ENCODE measurements at regions not wholly inside any gene's neighbourhood (a gene's known extent, or its start where the extent isn't known, plus 50 kb on each side); places are given as distances from the start of the nearest gene placed in this dataset.

- ATAC-seq, result no peak
- Histone ChIP-seq H3K27ac (ENCODE audit: low read depth) (no peak overlapping the region), H3K36me3 (ENCODE audit: insufficient read depth) (peaks cover 4% of the 10 kb centered on the region; the same call in 1 of the 2 replicates), H3K4me2 (no peak overlapping the region), H3F3A (replicated peaks; ENCODE audit: low read depth) (no peaks in the 10 kb centered on the region), H2AFZ (no peak overlapping the region), H3K9me2 (ENCODE audit: insufficient read depth) (no peaks in the 10 kb centered on the region), H4K20me1 (replicated peaks; ENCODE audit: insufficient read depth) (no peaks in the 10 kb centered on the region), H3K4me3 (no peak overlapping the region), H3K27me3 (ENCODE audit: insufficient read depth) (no peaks in the 10 kb centered on the region), H3K4me1 (ENCODE audit: insufficient read depth) (no peaks in the 10 kb centered on the region), H3K79me2 (replicated peaks; ENCODE audit: insufficient read depth) (no peaks in the 10 kb centered on the region)
- no peak for DNase-seq (ENCODE audit: low spot score)
- H3K4me3 Mint-ChIP-seq, result no peak overlapping the region
- no peaks in the 10 kb centered on the region for H3K4me1 Mint-ChIP-seq
- no peak for TF ChIP-seq ZNF114 (CRISPR knock-in tag; IDR thresholded peaks at IDR 0.05)
- TF ChIP-seq CREB1 (CRISPR knock-in tag; IDR thresholded peaks at IDR 0.05; ENCODE audit: low read depth), result no peak
- no peak for TF ChIP-seq EZH2 (IDR thresholded peaks at IDR 0.05; ENCODE audit: low read depth, unreplicated experiment)
- no peak for TF ChIP-seq NANOG (IDR thresholded peaks at IDR 0.05; ENCODE audit: borderline replicate concordance)
- TF ChIP-seq CTCF (conservative IDR thresholded peaks at IDR 0.05; ENCODE audit: low read depth in 2 of 2), result no peak
- TF ChIP-seq EZH2phosphoT487 (IDR thresholded peaks at IDR 0.05; ENCODE audit: unreplicated experiment), result no peak
- TF ChIP-seq ETS1 (IDR thresholded peaks at IDR 0.05), result no peak
- no peak for TF ChIP-seq REST (IDR thresholded peaks at IDR 0.05; ENCODE audit: unreplicated experiment)
- no peak for TF ChIP-seq ZNF331 (CRISPR knock-in tag; IDR thresholded peaks at IDR 0.05; ENCODE audit: low read depth)
- TF ChIP-seq POLR2AphosphoS5 (IDR thresholded peaks at IDR 0.05; ENCODE audit: low read depth), result no peak
- TF ChIP-seq STAT1 (IDR thresholded peaks at IDR 0.05; ENCODE audit: unreplicated experiment), result no peak
- TF ChIP-seq ZNF462 (CRISPR knock-in tag; IDR thresholded peaks at IDR 0.05), result no peak
- TF ChIP-seq JUNB (IDR thresholded peaks at IDR 0.05; ENCODE audit: unreplicated experiment), result no peak
- no peak overlapping the region for H3K27ac Mint-ChIP-seq
- H3K27me3 Mint-ChIP-seq (ENCODE audit: insufficient read depth, low read depth, poor library complexity), result peaks cover 2% of the 10 kb centered on the region
- peaks cover 10% of the 10 kb centered on the region; the same call in 1 of the 3 replicates for H3K36me3 Mint-ChIP-seq (ENCODE audit: low read depth)
- H3K9me3 Mint-ChIP-seq, result peaks cover 89% of the 10 kb centered on the region
Measured at GRCh38 chr7:145464287-145464686, 628.4 kb upstream of the TPK1 start.

All from GM23338 (cell line).